Ovary (tissue), 3 donors: ENCODE measurements at regions not wholly inside any gene's neighbourhood (a gene's known extent, or its start where the extent isn't known, plus 50 kb on each side); places are given as distances from the start of the nearest gene placed in this dataset.

Experiments used
- CTCF ChIP-seq, 3 donors: fragments of 450-650 bp in 2 of 3; fragments of 200-600 bp in 1 of 3; IDR thresholded peaks; one replicate each; pipeline versions ENCODE4 v1.5.1 to v1.8.0; 2016 to 2022; ENCODE audit warnings: antibody characterized with exemption in 3 of 3, mild to moderate bottlenecking in 1 of 3
- EP300 ChIP-seq: sonication (generic); formaldehyde crosslinking; IDR thresholded peaks from one replicate; pipeline ENCODE4 v1.6.1; 2017; ENCODE audit warnings: antibody characterized with exemption
- donor health status: DM: no; HTN: no; CAD: no.

- TF ChIP-seq EP300 (no peak), CTCF (IDR thresholded peaks at IDR 0.05) (no peak)
Observed at GRCh38 chr5:56343988-56344387, 110.9 kb upstream of the ANKRD55 start.
